Nephron progenitor cell (in vitro differentiated cells): ENCODE measurements at regions not wholly inside any gene's neighbourhood (a gene's known extent, or its start where the extent isn't known, plus 50 kb on each side); places are given as distances from the start of the nearest gene placed in this dataset.

Experiments
- DNase-seq: peaks from one replicate; pipeline ENCODE4 v3.0.0; 2021
- H3K27ac Mint-ChIP-seq: 2 replicates; pipeline ENCODE4 v1.8.0; 2021; ENCODE audit warnings: mild to moderate bottlenecking, moderate library complexity, mixed read lengths
- H3K27me3 Mint-ChIP-seq: 2 replicates; pipeline ENCODE4 v1.8.0; 2021; ENCODE audit warnings: mild to moderate bottlenecking, low read depth, mixed read lengths; ENCODE audit not compliant: poor library complexity
- H3K36me3 Mint-ChIP-seq: 2 replicates; pipeline ENCODE4 v1.8.0; 2021; ENCODE audit warnings: low read depth, mixed read lengths
- H3K4me1 Mint-ChIP-seq: 2 replicates; pipeline ENCODE4 v1.8.0; 2021; ENCODE audit warnings: mixed read lengths
- H3K4me3 Mint-ChIP-seq: 2 replicates; pipeline ENCODE4 v1.8.0; 2021; ENCODE audit warnings: mild to moderate bottlenecking, moderate library complexity, mixed read lengths
- H3K9me3 Mint-ChIP-seq: 2 replicates; pipeline ENCODE4 v1.8.0; 2021; ENCODE audit warnings: mild to moderate bottlenecking, moderate library complexity, mixed read lengths
- CTCF ChIP-seq: fragments of 200-600 bp; sonication (generic); IDR thresholded peaks from 2 replicates; pipeline ENCODE4 v1.5.0; 2021; ENCODE audit warnings: antibody characterized with exemption

- Mint-ChIP-seq H3K27me3 (no peaks in the 10 kb centered on the region), H3K27ac (no peak overlapping the region), H3K4me1 (no peaks in the 10 kb centered on the region), H3K36me3 (no peaks in the 10 kb centered on the region), H3K9me3 (peaks cover 28% of the 10 kb centered on the region), H3K4me3 (no peak overlapping the region)
- no peak for DNase-seq
- TF ChIP-seq CTCF: no peak
Observed at GRCh38 chr13:80502359-80502758, 161.4 kb upstream of the SPRY2 start.

DNA sequence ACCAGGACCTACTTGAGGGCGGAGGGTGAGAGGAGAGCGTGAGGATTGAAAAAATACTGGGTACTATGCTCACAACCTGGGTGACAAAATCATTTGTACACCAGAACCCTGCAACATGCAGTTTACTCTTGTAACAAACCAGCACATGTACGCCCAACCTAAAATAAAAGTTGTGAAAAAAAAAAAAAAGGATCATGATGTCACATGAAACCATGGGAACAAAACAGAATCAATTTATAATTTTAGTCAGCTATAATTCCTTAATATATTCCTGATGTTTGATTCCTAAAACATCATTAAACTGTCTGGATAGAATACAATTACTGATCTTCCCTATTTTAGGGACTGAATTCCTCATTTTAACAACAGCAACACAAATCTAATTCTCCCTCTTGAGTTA, 160.6 kb upstream of the SPRY2 start:
- no peak overlapping the region for H3K27ac Mint-ChIP-seq
- no peaks in the 10 kb centered on the region for H3K27me3 Mint-ChIP-seq
- peaks cover 23% of the 10 kb centered on the region for H3K9me3 Mint-ChIP-seq
- TF ChIP-seq CTCF: no peak
- no peaks in the 10 kb centered on the region for H3K36me3 Mint-ChIP-seq
- no peak overlapping the region for H3K4me3 Mint-ChIP-seq
- no peak for DNase-seq
- no peaks in the 10 kb centered on the region for H3K4me1 Mint-ChIP-seq

DNA sequence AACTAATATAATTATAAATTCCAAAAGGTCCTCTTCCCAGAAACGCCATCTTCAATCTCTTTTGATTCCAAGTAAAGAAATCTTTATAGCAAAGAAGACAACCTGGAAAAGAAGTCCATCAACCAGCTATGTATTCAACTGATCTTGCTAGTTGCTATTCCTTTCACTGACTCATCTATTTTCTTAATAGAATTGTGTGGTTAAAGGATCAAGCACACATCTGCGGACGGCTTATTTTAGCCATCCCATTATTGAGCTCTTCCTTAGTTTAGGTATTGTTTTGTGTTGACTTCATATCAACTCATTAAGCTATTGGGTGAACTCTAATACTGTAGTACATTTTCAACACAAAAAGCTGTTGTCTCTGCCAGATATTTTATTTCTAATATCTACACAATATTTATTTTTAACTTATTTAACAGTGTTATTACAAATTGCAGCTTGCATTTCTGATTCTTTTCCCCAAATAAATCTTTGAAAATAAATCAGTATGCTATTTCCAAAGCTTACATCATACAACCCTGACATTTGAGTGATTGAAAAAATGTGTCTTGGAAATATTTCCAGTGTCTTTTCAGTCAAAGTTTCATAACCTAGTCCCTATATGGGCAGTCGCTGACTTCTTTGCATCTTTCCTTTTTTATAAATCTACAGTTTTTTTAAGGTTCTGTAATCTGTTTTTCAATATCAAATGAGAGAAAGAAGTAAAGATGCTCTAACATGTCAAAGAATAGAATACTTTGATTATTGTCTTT, 158.8 kb upstream of the SPRY2 start:
- H3K36me3 Mint-ChIP-seq: no peaks in the 10 kb centered on the region
- no peaks in the 10 kb centered on the region for H3K27me3 Mint-ChIP-seq
- no peak for DNase-seq
- TF ChIP-seq CTCF: no peak
- peaks cover 4% of the 10 kb centered on the region for H3K9me3 Mint-ChIP-seq
- H3K27ac Mint-ChIP-seq: no peak overlapping the region
- H3K4me1 Mint-ChIP-seq: no peaks in the 10 kb centered on the region
- H3K4me3 Mint-ChIP-seq: no peak overlapping the region

- no peaks in the 10 kb centered on the region for H3K27me3 Mint-ChIP-seq
- H3K36me3 Mint-ChIP-seq: no peaks in the 10 kb centered on the region
- DNase-seq: no peak
- H3K4me3 Mint-ChIP-seq: no peak overlapping the region
- no peaks in the 10 kb centered on the region for H3K4me1 Mint-ChIP-seq
- TF ChIP-seq CTCF: no peak
- H3K27ac Mint-ChIP-seq: no peak overlapping the region
- H3K9me3 Mint-ChIP-seq: no peaks in the 10 kb centered on the region
Observed at GRCh38 chr13:80498433-80498832, 157.5 kb upstream of the SPRY2 start.

- no peak for DNase-seq
- H3K27me3 Mint-ChIP-seq: no peaks in the 10 kb centered on the region
- H3K27ac Mint-ChIP-seq: no peak overlapping the region
- H3K4me1 Mint-ChIP-seq: no peaks in the 10 kb centered on the region
- H3K9me3 Mint-ChIP-seq: no peaks in the 10 kb centered on the region
- H3K4me3 Mint-ChIP-seq: no peak overlapping the region
- no peak for TF ChIP-seq CTCF
- no peaks in the 10 kb centered on the region for H3K36me3 Mint-ChIP-seq
Observed at GRCh38 chr13:80497978-80498377, 157.1 kb upstream of the SPRY2 start.

DNA sequence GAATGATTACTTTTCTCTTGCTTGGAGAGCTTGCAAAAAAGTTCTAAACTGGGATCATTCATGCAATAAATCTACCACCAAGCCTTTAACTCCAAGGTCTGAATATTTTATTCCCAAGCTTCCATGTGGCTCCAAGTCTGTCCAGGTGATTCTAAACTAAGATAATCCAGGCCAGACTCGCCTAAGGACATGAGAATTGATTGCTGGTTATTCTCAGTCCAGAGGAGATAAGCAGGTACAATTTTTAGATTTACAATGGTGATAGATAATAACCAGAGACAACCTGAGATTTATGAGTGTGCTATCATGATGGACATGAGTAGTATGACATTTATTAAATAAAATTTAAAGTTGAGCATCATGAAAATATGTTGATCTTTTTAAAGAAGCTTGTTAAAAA, 156.5 kb upstream of the SPRY2 start:
- no peak for DNase-seq
- no peaks in the 10 kb centered on the region for H3K4me1 Mint-ChIP-seq
- H3K9me3 Mint-ChIP-seq: no peaks in the 10 kb centered on the region
- H3K4me3 Mint-ChIP-seq: no peak overlapping the region
- H3K27ac Mint-ChIP-seq: no peak overlapping the region
- H3K27me3 Mint-ChIP-seq: no peaks in the 10 kb centered on the region
- H3K36me3 Mint-ChIP-seq: no peaks in the 10 kb centered on the region
- TF ChIP-seq CTCF: no peak
